Limb (tissue), 2 donors: ENCODE measurements at regions not wholly inside any gene's neighbourhood (a gene's known extent, or its start where the extent isn't known, plus 50 kb on each side); places are given as distances from the start of the nearest gene placed in this dataset.
A peak's percentile ranks its signal among the peaks of the same experiment; 100 is the strongest.

Experiments
- DNase-seq, 2 donors: peaks; one replicate each; pipeline ENCODE4 v3.0.0-alpha.2; 2016; ENCODE audit errors: extremely low spot score in 2 of 2

DNA sequence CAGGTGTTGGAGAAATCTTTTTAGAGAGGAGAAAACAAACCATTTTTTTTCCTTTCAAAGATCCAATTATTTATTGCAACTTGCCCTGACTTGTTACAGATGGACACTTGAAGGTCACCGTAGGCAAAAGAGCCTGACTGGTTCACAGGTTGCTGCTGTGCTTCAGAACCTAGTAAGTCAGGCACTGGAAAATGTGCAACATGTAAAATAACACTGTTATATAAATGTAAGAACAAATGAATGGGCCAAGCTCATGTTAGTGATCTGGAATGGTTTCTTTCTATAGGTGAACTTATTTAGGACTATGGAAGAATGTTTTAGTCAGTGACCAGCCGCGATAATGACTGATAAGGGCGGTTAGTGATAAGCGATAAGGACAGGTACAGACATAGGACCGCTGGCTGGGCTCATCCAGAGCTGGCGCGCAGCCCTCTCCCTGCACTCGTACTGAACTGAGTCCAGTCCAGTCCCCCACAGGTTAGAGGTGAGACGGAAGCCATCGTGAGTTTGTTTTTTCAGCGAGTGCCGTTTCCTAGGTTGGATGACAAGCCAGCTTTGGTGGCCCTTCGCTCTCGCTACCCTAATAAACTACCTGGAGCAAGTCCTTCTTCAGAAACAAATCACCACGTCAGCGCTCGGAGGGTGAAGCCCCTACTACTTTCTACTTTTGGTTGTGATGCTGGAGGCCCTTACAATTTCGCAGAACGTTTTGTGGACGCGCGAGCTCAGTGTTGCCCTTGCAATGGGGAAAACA is 94.4 kb upstream of the PRDM1 start:
- no peak for DNase-seq

DNA sequence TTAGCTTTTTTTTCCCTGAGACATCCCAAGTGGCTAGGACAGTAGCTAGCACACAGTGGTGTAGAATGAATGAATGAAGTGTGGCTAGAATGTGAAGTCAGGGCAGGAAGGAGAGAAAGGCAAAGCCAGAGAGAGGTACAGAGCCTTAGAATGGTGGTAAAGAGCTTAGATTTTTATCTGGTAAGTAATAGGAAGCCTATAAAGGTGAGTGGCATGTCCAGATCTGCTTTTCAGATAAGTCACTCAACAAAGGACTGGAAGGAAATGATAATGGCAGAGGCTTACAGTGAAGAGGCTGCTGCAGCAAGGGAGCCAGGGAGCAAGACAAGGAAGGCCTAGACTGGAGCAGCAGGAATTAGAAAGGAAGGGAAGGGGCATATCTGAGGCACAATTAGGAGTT is 96.0 kb upstream of the PRDM1 start:
- DNase-seq: no peak

DNA sequence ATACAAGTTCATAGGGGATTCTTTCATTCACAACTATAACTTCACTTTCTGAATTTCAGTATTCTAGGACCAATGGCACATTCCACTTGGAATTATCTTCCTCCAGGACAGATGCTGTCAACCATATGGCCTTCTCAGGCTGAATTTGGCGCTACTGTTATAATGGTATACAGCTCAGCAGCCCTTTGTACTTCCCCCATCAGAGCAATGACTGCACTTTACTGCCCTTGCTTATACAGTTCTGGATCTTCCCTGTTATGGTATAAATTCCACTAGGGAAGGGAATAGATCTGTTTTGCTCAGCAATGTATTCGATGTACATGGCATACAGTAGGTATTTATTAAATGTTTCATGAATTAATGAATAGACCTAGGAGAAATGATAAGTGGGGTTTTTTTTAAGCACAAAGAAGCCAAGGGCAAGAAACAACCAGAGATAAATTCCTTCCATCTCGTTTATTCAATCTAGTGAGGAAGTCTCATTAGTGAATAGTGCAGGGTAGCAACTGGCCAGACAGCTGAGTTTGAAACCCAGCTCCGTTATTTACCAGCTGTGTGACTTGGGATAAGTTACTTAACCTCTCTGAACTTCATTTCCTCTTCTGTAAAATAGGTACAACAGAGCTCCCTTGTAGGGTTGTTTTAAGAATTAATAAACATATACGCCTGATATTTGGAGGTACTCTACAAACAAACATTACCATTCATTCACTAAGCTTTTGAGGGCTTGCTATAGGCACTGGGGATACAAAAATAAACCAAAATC is 97.1 kb upstream of the PRDM1 start:
- DNase-seq: no peak

DNA sequence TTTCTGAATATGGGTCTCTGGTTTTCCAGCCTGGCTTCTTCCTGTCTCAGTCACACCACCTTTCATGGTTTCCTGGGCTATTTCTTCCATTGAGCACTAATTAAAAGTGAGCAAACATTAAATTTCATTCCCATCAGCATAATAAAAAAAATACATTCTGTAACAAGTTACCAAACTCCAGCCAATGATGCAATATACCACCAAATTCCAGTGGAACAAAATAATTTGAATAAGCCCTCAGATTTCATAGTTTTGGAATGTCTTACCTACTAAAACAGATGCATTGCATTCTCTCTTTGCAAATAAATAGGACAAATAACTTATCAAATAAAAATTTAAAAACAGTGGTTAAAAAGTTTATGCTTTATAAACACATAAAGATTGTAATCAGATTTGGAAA is 97.8 kb upstream of the PRDM1 start:
- DNase-seq: no peak

DNA sequence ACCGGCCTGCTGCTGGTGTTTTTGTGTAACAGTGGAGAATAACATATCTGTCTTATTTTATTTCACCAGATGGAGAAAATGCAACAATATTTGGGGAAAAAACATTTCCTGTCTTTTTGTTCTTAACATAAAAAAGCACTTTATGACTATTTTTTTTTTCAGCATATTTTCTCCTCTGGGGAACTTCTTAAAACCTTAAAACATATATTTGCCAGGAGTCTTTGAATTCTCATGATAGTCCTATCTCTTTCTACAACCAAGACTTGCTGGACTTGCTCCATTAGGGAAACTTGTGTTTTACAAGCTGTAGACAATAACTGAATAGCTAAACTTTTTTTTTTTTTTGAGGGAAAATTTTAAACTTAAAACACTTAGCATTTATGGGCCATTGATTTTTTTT is 98.6 kb upstream of the PRDM1 start:
- no peak for DNase-seq

DNA sequence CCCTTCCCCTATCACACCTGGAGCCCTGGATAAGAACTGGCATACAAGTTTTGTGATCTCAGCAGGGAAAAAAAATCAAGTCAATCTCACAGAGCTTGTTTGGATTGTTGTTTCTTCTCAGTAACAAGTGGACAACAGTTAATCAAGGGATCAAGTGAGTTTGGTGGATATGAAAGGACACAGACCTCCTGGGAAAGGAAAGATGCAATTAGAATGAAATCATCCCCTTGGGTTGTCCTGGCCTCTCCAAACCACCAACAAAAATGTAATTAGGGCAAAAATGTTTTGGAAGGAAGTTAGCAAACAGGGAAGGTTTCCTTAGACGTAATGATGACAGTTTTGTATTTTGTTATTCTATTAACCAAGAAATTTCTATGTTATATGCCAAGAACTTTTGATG is 99.1 kb upstream of the PRDM1 start:
- no peak for DNase-seq

DNA sequence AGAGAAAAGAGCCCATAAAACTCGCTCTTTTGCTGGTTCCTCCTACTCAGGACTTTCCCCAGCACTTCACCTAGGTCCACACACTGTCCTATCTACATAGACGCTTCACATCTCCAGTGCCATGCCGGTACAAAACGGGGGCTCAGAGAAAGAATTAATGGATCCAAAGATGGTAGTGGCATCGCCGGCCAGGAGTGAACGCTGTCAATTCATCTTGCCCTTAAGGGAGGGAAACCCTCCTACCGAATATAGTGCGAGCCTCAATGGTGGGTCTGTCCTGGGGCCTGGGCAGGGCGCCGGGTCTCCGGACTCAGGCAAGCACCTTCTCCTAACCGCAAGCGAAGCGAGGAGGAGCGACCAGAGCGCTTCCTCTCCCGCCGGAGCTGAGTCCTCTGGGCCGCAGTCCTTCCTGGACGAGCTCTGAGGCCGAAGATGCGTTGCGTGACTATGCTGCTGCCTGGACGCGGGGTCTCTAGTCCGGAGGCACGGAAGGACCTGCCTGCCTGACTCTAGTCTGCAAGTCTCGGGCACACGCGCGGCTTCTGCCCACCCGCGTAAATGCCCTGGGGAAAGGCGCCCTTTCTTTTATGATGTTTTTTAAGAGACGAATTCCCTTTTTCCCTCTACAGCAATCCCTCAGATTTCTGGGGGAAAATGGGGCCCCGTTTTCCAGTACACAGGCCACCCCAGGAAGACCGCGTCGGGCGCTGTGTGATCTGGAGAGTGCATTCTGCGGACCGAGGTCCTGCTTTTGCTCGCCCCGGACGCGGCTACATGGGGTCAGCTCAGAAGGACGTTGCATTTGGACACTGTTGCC is 100.1 kb upstream of the PRDM1 start:
- peak in 1 of 2 donors; percentile 45 for DNase-seq

DNA sequence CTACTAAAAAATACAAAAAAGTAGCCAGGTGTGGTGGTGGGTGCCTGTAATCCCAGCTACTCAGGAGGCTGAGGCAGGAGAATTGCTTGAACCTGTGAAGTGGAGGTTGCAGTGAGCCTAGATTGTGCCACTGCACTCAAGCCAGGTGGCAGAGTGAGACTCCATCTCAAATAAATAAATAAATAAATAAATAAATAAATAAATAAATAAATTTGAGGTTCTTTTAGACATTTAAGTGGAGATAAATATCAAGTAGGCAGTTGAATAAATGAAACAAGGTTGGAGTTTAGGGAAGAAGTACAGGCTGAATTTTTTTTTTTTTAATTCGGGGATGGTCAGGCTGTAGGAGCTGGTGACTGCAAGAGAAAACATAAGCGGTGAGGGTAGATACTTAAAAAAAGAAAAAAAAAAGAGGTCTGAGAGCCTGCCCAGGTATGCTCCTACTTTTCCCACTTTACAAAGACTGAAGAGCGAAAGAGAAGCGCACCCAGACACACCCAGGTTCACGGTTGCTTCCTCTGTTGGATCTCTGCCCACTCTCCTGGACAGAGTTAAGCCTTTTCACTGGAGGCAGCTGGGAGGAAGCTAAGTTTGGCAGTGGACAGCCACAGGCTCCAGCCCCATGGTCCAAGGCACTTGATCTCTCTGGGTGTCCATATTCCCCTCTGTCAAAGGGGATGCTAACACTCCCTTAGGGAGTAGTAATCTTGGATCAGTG is 100.9 kb upstream of the PRDM1 start:
- DNase-seq: no peak

DNA sequence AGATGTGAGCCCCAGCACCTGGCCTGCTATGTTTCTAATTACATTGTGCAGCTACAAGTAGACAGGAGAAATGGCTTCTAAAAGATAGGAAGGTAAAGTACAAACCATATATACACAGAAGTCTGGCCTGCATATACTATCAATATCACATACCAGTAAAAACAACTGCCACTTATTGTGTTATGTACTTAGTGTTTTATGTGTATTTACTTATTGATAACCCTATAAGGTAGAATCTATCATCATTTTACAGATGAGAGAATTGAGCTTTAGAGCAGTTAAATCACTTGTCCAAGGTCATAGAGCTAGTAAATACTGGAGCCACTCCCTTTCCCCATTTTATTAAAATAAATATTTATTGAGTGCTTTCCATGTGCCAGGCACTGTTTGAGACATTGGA is 102.4 kb upstream of the PRDM1 start:
- no peak for DNase-seq

DNA sequence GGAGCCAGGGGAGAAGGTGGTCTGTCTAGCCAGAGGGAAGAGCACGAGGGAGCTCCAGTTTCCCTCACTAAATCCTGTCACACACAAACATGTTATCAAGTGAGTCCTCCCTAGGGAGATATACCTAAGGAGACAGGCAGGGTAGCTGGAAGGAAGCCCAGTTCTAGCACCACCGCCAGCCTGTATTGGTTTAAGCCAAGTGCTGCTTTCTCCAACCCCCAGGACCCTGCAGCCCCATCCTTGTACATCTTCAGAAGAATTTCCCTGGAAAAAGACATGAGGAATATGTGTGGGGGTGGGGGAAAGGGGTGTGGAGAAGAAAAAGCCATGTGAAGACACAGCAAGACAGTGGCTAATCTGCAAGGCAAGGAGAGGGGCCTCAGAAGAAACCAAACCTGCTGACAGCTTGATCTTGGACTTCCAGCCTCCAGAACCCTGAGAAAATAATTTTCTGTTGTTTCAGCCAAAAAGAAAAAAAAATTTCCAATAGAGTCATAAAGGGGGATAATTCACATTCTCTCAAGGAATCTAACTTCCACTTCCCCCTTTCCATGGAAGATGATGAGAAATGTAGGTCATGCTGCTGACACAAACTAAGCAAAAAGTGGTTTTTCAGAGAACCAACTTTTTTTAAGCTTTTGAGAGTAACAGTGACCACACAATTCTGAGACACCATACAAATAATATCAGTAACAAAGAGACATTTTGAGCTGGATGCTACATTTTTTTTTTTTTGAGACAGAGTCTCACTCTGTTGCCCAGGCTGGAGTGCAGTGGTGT is 103.2 kb upstream of the PRDM1 start:
- no peak for DNase-seq

DNA sequence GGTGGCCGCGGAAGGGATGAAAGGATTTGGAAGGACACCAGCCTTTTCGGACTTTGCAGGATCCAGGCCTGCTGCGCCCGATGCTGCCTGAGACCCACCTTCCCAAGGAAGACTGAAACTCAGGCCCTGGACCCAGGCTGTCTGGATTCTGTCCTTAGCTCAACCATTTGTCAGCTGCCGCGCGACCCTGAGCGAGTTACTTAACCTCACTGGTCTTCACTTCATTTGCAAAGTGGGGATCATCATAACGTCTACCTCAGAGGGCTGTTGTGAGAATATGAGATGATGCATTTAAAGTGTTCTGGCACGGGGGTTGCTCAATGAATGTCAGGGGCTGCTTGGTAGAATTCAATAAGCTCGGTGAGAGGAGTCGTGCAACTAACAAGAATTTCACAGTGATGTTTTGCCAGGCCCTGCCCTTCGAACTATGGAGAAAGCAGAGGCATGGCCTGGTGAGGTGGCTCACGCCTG is 104.2 kb upstream of the PRDM1 start:
- no peak for DNase-seq

DNA sequence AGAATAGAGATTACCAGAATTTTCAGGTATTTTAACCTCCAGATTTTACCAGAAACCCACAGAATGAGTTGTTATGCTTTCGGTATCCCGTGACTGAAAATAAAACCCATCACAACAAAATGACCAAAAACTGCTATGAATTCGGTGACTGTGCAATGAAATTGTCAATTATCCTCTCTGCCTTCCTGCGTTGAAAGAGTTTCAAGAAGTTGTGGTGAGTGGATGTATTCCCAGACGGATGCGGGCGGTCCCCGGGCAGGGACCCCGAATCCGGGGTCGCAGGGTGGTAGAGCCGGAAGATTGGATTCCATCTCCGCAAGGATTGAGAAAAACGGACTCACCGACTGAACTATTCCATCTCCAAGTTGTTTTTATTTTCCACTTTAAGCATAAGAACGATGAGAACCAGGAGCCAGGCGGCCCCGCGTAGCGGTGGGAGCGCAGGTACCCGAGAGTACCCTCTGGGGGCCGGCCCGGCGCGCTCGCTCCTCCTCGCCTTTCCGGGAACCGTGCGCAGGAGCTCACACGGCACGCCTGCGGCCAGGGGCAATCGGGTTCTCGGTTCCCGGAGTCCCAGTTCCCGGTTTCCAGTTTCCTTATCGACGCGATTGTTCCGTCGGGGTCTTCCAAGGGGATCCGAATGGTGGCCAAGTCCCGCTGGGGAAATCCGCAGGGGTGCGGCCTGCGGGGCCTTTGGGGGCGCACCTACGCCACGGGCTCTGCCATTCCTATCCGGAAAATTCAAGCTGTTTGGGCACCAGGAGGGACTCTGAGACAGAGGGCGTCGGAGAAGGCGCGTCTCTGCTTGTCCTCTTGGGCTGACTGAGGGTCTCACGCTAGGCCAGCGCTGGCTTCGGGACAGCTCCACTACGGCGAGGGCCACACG is 104.9 kb upstream of the PRDM1 start:
- DNase-seq: peak in 1 of 2 donors; percentile 65

DNA sequence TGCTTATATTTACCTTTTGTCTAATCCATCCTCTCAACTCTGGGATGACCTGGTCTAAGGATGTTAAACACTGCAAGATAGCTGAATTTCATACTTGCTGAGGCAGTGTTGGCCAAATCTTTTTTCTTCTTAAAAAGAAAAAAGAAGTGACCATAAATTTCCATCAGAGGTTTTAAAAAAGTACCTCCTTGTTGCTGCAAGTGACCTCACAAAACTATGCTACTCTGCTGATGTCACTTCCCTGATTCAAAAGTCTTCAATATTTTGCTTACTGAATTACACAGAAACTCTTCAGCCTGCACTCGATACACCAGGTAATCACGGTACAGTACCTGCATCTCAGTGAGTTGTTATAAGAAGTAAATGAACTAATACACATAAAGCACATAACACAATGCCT is 107.2 kb upstream of the PRDM1 start:
- DNase-seq: no peak

DNA sequence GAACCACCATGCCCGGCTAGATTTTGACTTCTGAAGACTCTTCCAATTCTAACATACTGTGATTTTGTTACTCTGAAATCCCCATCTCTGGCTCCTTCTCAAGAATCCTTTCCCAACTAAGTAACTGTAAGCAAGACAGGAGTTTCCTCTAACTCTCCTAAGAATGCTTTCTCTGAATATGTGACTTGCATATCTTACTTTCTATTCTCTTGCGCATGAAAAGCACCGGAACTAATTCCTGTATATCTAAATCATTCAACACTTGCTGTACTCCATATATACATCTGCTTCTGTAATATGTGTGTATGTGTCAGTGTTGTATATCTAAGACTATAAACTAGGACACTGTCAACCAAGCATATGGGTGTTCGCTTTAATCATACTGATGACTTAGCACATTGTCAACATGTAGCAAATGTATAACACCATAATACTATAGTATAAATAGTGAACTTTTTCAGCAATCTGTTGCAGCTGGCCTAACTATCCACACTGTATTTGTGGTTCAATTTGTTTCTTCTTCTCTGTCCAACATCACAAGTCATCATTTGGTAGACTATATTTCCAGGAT is 108.1 kb upstream of the PRDM1 start:
- no peak for DNase-seq

DNA sequence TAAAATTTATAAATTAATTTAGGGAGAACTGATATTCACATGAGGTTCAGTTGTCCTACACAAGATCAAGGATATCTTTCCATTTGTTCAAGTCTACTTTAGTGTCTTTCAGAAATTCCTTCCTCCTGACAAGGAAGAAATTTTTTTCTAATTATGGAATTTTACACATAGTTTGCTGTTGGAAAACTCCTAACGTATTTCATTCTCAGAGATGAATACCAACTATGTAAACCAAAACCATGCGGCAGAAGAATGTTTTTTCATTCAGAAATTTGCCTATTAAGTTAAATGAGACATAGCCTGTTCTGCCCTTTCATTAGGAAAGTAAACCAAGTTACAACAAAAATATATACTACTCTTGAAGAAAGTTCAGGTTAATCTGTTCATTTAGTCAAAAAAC is 111.2 kb upstream of the PRDM1 start:
- DNase-seq: no peak

DNA sequence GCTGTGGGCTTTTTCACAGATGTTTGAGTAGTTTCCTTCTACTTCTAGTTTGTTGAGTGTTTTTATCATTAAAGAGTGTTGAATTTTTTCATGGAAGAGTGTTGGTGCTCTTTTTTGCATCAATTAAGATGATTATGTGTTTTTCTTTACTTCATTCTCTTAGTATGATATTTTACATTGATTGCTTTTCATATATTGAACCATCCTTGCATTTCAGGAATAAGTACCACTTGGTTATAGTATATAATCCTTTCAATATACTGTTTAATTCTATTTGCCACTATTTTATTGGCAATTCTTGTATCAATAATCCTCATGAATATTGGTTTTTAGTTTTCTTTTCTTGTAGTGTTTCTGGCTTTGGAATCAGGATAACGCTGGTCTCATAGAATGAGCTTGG is 113.7 kb upstream of the PRDM1 start:
- DNase-seq: no peak

DNA sequence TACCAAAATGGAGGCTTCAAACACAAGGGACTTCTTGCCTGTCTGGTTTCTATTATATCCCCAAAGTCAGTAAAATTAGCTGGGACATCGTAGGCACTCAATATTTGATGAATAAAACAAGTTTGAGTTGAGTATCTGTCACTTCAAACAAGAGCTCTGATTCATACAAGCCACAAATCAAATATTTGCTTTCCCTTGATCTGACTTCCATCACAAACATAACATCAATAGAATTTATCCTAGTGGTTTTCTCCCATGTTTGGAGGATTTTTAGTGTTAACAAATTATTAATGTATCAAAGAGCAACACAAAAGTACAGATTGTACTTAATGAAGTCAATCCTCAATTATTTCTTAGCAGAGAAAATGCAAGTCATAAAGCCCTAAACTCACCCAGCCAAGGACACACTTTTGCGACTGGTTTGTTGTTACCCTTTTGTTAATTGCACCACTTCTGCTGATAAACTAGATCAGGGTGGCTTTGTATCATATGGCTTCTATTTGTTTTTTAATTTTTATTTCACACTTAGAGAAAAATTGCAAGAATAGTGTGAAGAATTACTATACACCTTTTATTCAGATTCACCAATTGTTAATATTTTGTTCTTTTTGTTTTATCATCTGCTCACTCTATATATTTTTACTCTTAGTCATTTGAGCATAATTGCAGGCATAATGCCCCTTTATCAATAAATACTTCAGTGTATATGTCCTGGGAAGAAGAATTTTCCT is 117.4 kb upstream of the PRDM1 start:
- DNase-seq: no peak

DNA sequence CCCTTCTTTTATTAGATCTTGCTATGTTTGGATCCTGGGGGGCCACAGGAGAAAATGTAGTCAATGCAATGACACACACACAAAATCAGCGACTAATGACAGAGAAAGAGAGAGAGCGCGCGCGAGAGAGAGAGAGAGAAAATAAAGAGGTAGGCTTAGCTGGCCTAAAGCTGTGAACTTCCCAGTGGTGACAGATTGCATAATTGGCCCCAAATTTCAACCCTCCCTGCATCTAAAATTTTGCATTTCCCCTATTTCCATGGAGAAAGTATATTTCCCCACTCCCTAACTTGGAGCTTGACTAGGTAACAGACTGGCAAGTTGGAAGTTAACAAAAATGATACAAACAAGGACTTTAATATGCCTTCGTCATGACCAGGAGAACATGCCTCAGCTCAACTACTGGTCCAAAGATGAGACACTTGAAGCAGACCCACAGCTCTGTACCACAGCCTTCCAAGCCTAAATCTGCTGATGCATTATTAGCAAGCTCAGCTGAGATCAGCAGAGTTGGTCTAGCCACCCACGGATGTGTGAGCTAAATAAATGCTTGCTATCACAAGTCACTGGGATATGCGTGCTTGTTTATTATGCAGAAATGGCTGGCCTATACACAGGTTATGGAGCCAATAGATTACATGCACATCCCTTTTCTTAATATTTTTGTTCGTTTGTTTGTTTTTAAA is 118.1 kb upstream of the PRDM1 start:
- DNase-seq: no peak
